Stimulated activated naive CD4-positive, alpha-beta T cell (primary cell): ENCODE measurements at regions not wholly inside any gene's neighbourhood (a gene's known extent, or its start where the extent isn't known, plus 50 kb on each side); places are given as distances from the start of the nearest gene placed in this dataset.

Experiments used
- DNase-seq, 6 experiments: peaks; one replicate each; lab custom pipeline; 2025; lab: John Stamatoyannopoulos, UW

- DNase-seq = no peak
Measured at GRCh38 chr1:110816945-110817344, 56.0 kb upstream of the CD53 start.

- DNase-seq = no peak
Measured at GRCh38 chr1:110811529-110811928, 61.4 kb upstream of the CD53 start.

DNA sequence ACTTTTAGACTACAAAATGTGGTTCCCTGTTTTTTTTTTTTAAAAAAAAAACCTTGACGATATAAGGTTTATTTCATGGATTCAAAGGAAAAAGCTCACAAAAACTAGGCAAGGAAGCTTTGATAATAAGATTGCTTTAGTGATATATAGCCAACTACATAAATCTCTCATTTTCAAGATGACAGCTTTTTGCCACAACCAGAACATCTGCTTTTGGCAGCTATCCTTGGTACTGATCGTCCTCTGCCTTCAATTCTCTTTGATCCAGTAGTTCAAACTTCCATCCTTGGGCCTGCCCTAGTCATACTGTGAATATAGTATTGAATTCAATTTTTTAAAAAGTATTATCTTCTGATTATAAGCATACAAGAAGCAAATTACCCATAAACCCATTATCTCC lies 72.9 kb upstream of the CD53 start:
- no peak for DNase-seq

GRCh38 chr1:110798691-110799256 lies 74.2 kb upstream of the CD53 start:
- no peak for DNase-seq

DNA sequence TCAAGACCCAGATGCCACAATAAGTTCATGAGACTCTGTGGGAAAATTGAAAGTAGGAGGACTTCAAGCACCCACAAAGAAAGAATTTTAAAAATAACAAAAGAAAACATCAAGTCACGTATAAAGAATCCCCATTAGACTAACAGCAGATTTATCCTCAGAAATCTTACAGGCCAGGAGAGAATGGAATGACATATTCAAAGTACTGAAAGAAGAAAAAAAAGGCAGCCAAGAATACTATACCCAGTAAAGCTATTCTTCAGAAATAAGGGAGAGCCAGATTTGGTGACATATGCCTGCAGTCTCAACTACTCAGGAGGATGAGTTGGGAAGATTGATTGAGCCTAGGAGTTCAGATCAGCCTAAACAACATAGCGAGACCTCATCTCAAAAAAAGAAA lies 84.3 kb upstream of the CD53 start:
- no peak for DNase-seq

GRCh38 chr1:110787328-110788071 lies 85.4 kb upstream of the CD53 start:
- DNase-seq = peak in 5 of 6 experiments; percentile 7 to 80 (median 57)

DNA sequence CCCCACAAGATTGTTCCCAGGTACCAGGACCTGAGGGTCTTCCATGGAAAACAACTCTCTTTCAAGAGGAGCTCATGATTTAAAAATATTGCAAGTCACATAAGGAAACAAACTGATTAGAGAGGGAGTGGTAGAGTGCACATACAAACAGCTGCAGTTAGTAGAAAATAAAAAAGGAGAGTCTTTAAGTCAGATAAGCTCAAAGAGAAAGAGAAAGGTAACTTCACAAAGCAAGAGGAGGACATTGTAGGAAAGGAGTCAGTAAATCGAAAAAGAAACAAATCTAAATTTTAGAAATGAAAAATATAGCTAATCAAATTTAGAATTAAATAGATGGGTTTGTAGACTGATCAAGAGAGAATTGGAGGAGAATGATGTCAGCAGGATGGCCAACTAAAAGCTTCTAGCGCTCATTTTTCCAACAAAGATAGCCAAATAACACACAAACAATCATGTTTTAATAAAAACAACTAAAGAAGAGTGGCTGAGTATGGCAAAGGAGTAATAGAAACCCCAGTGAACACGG lies 86.1 kb upstream of the CD53 start:
- DNase-seq = peak in 1 of 6 experiments; percentile 57

DNA sequence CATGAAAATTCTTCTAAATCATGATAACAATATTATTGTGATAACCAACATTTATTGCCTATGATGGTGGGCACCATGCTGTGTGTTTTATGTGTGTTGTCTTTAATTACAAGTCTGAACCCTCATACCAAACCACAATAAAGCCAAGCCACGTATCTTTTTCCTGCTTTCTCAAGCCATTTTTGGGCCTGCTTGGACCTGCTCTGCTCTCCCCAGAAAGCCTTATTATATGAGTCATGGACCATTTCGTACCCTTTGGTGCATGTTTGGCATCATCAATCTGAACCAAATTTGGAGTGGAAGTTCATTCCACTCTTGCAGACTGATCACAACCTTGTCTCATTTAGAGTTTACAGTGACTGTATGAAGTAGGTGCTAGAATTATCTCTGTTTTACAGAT lies 87.3 kb upstream of the CD53 start:
- no peak for DNase-seq

- no peak for DNase-seq
Measured at GRCh38 chr1:110785055-110785454, 87.9 kb upstream of the CD53 start.

GRCh38 chr1:110783292-110783918 lies 89.5 kb upstream of the CD53 start:
- peak; percentile 10 to 80 (median 50) for DNase-seq

DNA sequence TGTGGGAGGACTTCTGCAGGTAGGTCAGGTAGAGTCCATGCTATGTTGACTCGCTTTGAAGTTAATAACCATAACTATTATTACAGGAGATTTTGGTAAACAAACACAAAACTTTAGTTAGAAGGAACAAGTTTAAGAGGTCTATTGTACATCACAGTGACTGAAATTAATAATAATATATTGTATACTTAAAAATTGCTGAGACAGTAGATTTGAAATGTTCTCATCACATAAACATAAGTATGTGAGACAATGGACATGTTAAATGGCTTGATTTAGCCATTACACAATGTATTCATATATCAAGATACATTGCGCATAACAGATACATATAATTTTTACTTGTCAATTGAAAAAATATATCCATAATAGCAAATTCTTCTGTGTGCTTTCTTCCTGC lies 91.4 kb upstream of the CD53 start:
- DNase-seq = no peak

- peak; percentile 42 to 85 (median 70) for DNase-seq
Measured at GRCh38 chr1:110780600-110781484, 92.1 kb upstream of the CD53 start.

DNA sequence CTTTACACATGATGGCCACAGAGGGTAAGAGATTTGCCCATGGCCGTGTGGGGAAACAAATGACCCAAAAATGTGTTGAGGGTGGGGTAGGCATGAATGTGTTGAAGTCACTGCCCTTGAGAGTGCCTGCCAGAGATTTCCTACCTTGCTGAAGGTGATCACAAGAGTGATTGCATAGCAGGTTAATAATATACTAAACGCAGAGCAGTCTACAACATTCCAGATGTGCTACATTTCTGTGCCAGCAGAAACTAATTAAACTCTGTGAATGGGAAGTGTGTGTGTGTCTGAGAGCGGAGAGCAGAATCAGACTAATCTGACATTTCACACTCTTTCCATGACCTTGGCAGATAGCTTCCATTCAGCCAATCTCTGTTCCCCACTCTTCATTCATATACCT lies 93.3 kb upstream of the CD53 start:
- DNase-seq = no peak

- DNase-seq = no peak
Measured at GRCh38 chr1:110778821-110779220, 94.1 kb upstream of the CD53 start.

DNA sequence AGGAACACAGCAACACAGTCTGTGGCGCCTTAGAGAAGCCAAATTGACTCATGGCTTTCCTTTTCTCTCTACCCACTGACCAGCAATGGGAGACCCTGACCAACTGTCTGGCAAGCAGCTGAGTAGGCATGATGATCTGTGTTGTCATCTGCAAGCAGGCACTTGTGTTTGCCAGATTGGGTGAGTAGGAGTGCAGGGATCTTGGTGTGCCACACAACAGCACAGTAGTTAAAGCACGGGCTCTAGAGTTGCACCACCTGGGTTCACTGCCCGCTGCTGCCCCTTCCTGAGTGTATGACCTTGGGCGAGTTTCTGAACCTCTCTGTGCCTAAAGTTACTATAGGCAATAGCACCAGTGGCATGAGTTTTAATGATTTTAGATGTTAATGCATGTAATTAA lies 95.7 kb upstream of the CD53 start:
- no peak for DNase-seq

- no peak for DNase-seq
Measured at GRCh38 chr1:110774398-110774797, 98.5 kb upstream of the CD53 start.

- DNase-seq = no peak
Measured at GRCh38 chr1:110773813-110774212, 99.1 kb upstream of the KCNA3 start.

DNA sequence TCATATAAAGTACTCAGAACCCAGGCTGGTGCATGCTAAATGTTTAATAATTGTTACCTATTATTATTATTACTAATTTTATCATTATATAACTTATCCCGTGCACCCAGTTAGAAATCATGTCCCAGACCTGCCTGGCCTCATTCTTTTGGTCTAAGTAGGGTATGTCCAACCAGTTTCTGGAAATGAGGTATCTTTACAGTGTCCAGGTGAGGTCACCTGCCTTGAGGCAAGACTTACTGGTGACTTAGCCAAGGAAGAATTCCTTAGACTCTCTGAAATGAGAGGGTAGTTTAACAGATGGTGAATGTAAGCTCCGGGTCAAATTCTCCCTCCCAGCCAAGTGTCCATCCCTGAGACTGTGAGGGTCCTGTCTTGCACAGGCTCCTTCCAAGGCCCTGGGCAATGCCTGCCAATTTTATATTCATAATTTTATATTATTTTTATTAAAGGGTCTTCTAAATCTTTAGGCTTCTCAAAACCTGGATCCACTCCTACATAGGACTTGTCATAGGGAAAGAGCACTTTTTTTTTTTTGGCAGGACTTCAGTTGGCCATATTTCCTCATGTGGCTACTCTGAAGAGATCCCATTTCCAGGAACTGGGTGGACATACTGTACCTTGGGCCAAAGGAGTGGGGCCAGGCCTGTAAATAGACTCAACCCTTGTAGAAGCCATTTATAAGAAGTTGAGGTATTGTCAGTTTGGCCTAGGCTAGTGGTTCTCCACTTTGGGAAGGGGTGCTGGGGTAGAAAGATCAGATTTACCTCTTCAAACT lies 96.7 kb upstream of the KCNA3 start:
- no peak for DNase-seq

DNA sequence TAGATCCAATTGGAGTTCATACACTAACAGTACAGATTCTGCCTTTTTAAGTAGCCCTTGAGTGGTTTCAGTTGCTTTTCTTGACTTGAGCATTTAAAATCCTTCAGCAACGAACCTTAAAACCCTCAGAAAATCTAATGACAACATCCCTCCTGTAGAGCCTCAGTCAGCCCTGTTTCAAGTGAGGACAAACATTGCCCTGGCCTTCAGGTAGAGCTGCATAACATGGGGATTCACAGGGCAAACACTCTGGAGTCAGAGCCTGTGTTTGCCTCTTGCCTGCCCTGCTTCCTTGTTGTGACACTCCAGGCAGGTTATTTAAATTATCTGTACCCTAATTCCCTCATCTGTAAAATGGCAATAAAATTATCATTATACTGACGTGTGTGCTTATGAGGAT lies 96.1 kb upstream of the KCNA3 start:
- DNase-seq = no peak

GRCh38 chr1:110768605-110769004 lies 93.9 kb upstream of the KCNA3 start:
- DNase-seq = no peak

DNA sequence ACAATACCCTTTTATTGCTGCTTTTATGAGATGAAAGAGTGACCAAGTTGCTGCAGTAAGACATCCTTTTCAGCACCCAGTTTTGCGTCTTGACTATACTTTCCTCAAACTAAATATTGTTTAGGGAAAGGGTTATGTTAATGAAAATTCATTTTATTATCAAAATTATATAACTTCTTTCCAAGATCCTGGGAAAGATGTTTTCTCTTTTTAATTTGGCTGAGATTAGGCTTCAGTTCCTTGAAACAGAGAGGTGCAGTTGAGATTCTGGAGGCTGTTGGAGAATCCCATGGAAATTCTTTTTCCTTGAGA lies 91.6 kb upstream of the KCNA3 start:
- no peak for DNase-seq
